IMR-90 (cell line): ENCODE measurements at regions not wholly inside any gene's neighbourhood (a gene's known extent, or its start where the extent isn't known, plus 50 kb on each side); places are given as distances from the start of the nearest gene placed in this dataset.

Experiments used
- ATAC-seq: fragments of 200-7000 bp; cut with Tn5 transposase; 2 replicates; pipeline ENCODE4 v1.9.1; 2020; ENCODE audit warnings: low read depth, mild to moderate bottlenecking, moderate library complexity
- BruUV-seq: library from RNA; stranded (reverse); fragments of 400-500 nt; replicated peaks from 2 replicates; lab custom pipeline; 2021; lab: Mats Ljungman, UMichigan
- CTCF ChIA-PET: fragments of 300-600 bp; formaldehyde crosslinking; extraction: SDS; loops from one replicate; lab custom pipeline; 2021; ENCODE audit warnings: antibody characterized with exemption; lab: Yijun Ruan, JAX
- POLR2A ChIA-PET: fragments of 300-600 bp; sonication (Branson Sonifier 250); formaldehyde crosslinking; loops from one replicate; lab custom pipeline; 2022; ENCODE audit warnings: antibody characterized with exemption; ENCODE audit not compliant: unreplicated experiment; lab: Charles Lee
- DNase-seq: peaks from one replicate; pipeline ENCODE4 v3.0.0; 2013
- H2AFZ ChIP-seq: replicated peaks from 2 replicates; pipeline ENCODE3; 2013; ENCODE audit warnings: low read length, mild to moderate bottlenecking; ENCODE audit not compliant: poor library complexity
- H2AK5ac ChIP-seq: 2 replicates; pipeline ENCODE4 v1.6.1; 2013; ENCODE audit warnings: low read depth, low read length, inconsistent platforms
- H2AK9ac ChIP-seq: replicated peaks from 2 replicates; pipeline ENCODE3; 2013; ENCODE audit warnings: mild to moderate bottlenecking, low read depth, low read length, moderate library complexity; ENCODE audit not compliant: poor library complexity
- H2BK120ac ChIP-seq: 2 replicates; pipeline ENCODE4 v1.6.1; 2013; ENCODE audit warnings: low read depth, low read length, inconsistent platforms
- H2BK15ac ChIP-seq: 3 replicates; pipeline ENCODE4 v1.6.1; 2013; ENCODE audit warnings: low read depth, low read length, inconsistent platforms
- H2BK20ac ChIP-seq: 2 replicates; pipeline ENCODE4 v1.6.1; 2013; ENCODE audit warnings: low read depth, mild to moderate bottlenecking, inconsistent platforms, low read length, moderate library complexity
- H2BK5ac ChIP-seq: 2 replicates; pipeline ENCODE4 v1.6.1; 2013; ENCODE audit warnings: mild to moderate bottlenecking, low read depth, low read length, inconsistent platforms; ENCODE audit not compliant: poor library complexity, severe bottlenecking
- H3K14ac ChIP-seq: replicated peaks from 2 replicates; pipeline ENCODE4 v1.6.1; 2013; ENCODE audit warnings: low read depth, low read length, inconsistent platforms
- H3K18ac ChIP-seq: 2 replicates; pipeline ENCODE4 v1.6.1; 2013; ENCODE audit warnings: low read depth, low read length, control low read depth
- H3K23ac ChIP-seq: 2 replicates; pipeline ENCODE4 v1.6.1; 2013; ENCODE audit warnings: low read depth, low read length, inconsistent platforms
- H3K27ac ChIP-seq: 2 replicates; pipeline ENCODE4 v1.5.1; 2013; ENCODE audit warnings: mild to moderate bottlenecking, control low read depth, low read length; ENCODE audit not compliant: insufficient read depth
- H3K27me3 ChIP-seq: 2 replicates; pipeline ENCODE4 v1.6.1; 2013; ENCODE audit warnings: low read length; ENCODE audit not compliant: control insufficient read depth, insufficient read depth
- H3K36me3 ChIP-seq: 2 replicates; pipeline ENCODE4 v1.6.1; 2013; ENCODE audit warnings: low read length, mixed read lengths; ENCODE audit not compliant: control insufficient read depth, insufficient read depth
- H3K4ac ChIP-seq: 2 replicates; pipeline ENCODE4 v1.6.1; 2013; ENCODE audit warnings: low read depth, low read length, inconsistent platforms
- H3K4me1 ChIP-seq: 2 replicates; pipeline ENCODE4 v1.6.1; 2013; ENCODE audit warnings: low read length, mixed read lengths; ENCODE audit not compliant: control insufficient read depth, insufficient read depth
- H3K4me2 ChIP-seq: 2 replicates; pipeline ENCODE4 v1.6.1; 2013; ENCODE audit warnings: low read depth, mild to moderate bottlenecking, control low read depth, low read length, moderate library complexity
- H3K4me3 ChIP-seq: 2 replicates; pipeline ENCODE4 v1.5.1; 2013; ENCODE audit warnings: low read depth, mild to moderate bottlenecking, control low read depth, low read length, moderate library complexity; ENCODE audit not compliant: insufficient read depth
- H3K56ac ChIP-seq: 2 replicates; pipeline ENCODE4 v1.6.1; 2013; ENCODE audit warnings: low read length, inconsistent platforms; ENCODE audit not compliant: insufficient read depth; ENCODE audit errors: extremely low read depth
- H3K79me1 ChIP-seq, 2 experiments: 2 replicates each; pipeline ENCODE4 v1.6.1; 2013; ENCODE audit warnings: low read length in 2 of 2, inconsistent platforms in 1 of 2, low read depth in 1 of 2
- H3K9ac ChIP-seq: 2 replicates; pipeline ENCODE4 v1.6.1; 2013; ENCODE audit warnings: low read depth, low read length, control low read depth
- H3K9me1 ChIP-seq: 2 replicates; pipeline ENCODE4 v1.6.1; 2013; ENCODE audit warnings: low read length, inconsistent platforms; ENCODE audit not compliant: insufficient read depth
- H3K9me3 ChIP-seq: 2 replicates; pipeline ENCODE4 v1.6.1; 2013; ENCODE audit warnings: low read length; ENCODE audit not compliant: control insufficient read depth, insufficient read depth
- H4K20me1 ChIP-seq: 2 replicates; pipeline ENCODE4 v1.6.1; 2013; ENCODE audit warnings: low read length, inconsistent platforms; ENCODE audit not compliant: insufficient read depth
- H4K5ac ChIP-seq: 2 replicates; pipeline ENCODE4 v1.6.1; 2013; ENCODE audit warnings: mild to moderate bottlenecking, low read depth, low read length, control low read depth
- H4K8ac ChIP-seq, 2 experiments: 2 replicates each; pipeline ENCODE4 v1.6.1; 2013; ENCODE audit warnings: low read depth in 2 of 2, low read length in 2 of 2, control low read depth in 1 of 2, inconsistent platforms in 1 of 2
- H4K91ac ChIP-seq: 2 replicates; pipeline ENCODE4 v1.6.1; 2013; ENCODE audit warnings: low read depth, low read length, inconsistent platforms; ENCODE audit not compliant: insufficient read depth
- CEBPB ChIP-seq: IDR thresholded peaks from 2 replicates; pipeline ENCODE4 v1.6.1; 2012; ENCODE audit warnings: low read depth, low read length, improper control_type of control experiment
- FOS ChIP-seq: fragments of 150-350 bp; IDR thresholded peaks from 2 replicates; pipeline ENCODE4 v1.6.1; 2016; ENCODE audit warnings: low read depth, low read length
- MXI1 ChIP-seq: IDR thresholded peaks from 2 replicates; pipeline ENCODE4 v1.6.1; 2012; ENCODE audit warnings: low read depth, mild to moderate bottlenecking, low read length, moderate library complexity, borderline replicate concordance
- RAD21 ChIP-seq: IDR thresholded peaks from 2 replicates; pipeline ENCODE4 v1.6.1; 2012; ENCODE audit warnings: low read length, improper control_type of control experiment
- USF2 ChIP-seq: fragments of 150-350 bp; IDR thresholded peaks from 2 replicates; pipeline ENCODE4 v1.6.1; 2017; ENCODE audit warnings: mild to moderate bottlenecking, antibody characterized with exemption, low read length, low read depth
- dilution Hi-C: fragments of 300-500 bp; cut with HindIII; formaldehyde crosslinking; loops from one replicate; pipeline ENCODE4 v1.14.3; 2018; ENCODE audit warnings: low sequenced_read_pairs; ENCODE audit not compliant: unreplicated experiment
- in situ Hi-C: fragments of 300-500 bp; cut with MboI; formaldehyde crosslinking; loops from 3 replicates; pipeline ENCODE4 v1.14.3; 2019; ENCODE audit warnings: low sequenced_read_pairs, inconsistent platforms, mixed read lengths
- intact Hi-C: fragments of 100-400 bp; cut with micrococcal nuclease; formaldehyde crosslinking; loops from 2 replicates; pipeline ENCODE4 v1.10.0; 2022
- TF ChIP-seq, protein P1 (sequence below): fragments of 150-350 bp; IDR thresholded peaks from 2 replicates; pipeline ENCODE4 v1.6.1; 2016; ENCODE audit warnings: low read depth, mild to moderate bottlenecking, low read length, moderate library complexity, borderline replicate concordance

- BruUV-seq: no TSS peak
- no peak overlapping the region for H2AK9ac ChIP-seq
- no peak overlapping the region for H3K23ac ChIP-seq
- no peaks in the 10 kb centered on the region for H3K4me1 ChIP-seq
- no peak overlapping the region for H4K8ac ChIP-seq
- H3K56ac ChIP-seq: no peak overlapping the region
- TF ChIP-seq MXI1 (no peak), USF2 (no peak), FOS (no peak), RAD21 (no peak), CEBPB (no peak)
- TF ChIP-seq, protein P1, sequence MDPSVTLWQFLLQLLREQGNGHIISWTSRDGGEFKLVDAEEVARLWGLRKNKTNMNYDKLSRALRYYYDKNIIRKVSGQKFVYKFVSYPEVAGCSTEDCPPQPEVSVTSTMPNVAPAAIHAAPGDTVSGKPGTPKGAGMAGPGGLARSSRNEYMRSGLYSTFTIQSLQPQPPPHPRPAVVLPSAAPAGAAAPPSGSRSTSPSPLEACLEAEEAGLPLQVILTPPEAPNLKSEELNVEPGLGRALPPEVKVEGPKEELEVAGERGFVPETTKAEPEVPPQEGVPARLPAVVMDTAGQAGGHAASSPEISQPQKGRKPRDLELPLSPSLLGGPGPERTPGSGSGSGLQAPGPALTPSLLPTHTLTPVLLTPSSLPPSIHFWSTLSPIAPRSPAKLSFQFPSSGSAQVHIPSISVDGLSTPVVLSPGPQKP: no peak
- H2AK5ac ChIP-seq: no peak overlapping the region
- no peak overlapping the region for H4K91ac ChIP-seq
- no peaks in the 10 kb centered on the region for H3K79me1 ChIP-seq
- in situ Hi-C loops (no loop called here), dilution Hi-C loops (no loop called here), intact Hi-C loops (no loop called here)
- no peak overlapping the region for H3K18ac ChIP-seq
- H3K27ac ChIP-seq: no peak overlapping the region
- no peak overlapping the region for H3K4me3 ChIP-seq
- ChIA-PET POLR2A (no interaction called here), CTCF (no interaction called here)
- no peak overlapping the region for H2AFZ ChIP-seq
- H4K20me1 ChIP-seq: no peaks in the 10 kb centered on the region
- no peak overlapping the region for H3K4ac ChIP-seq
- no peak overlapping the region for H2BK20ac ChIP-seq
- no peak overlapping the region for H4K5ac ChIP-seq
- H2BK15ac ChIP-seq: no peak overlapping the region
- H2BK120ac ChIP-seq: no peak overlapping the region
- DNase-seq (no peak), ATAC-seq (no peak)
- no peaks in the 10 kb centered on the region for H3K36me3 ChIP-seq
- no peak overlapping the region for H3K4me2 ChIP-seq
- H2BK5ac ChIP-seq: no peak overlapping the region
- no peaks in the 10 kb centered on the region for H3K27me3 ChIP-seq
- H3K14ac ChIP-seq: no peak overlapping the region
- H3K9me3 ChIP-seq: peaks cover 4% of the 10 kb centered on the region; the same call in 1 of the 2 replicates
- no peaks in the 10 kb centered on the region for H3K9me1 ChIP-seq
- no peak overlapping the region for H3K9ac ChIP-seq
These were observed 547.5 kb downstream of the MCTP2 start for GRCh38 chr15:94778840-94779239.
